ENCODE measurements at regions not wholly inside any gene's neighbourhood (a gene's known extent, or its start where the extent isn't known, plus 50 kb on each side); places are given as distances from the start of the nearest gene placed in this dataset.
"Not testable (repeated sequence)": the region's sequence is repeated elsewhere in the genome, so short reads cannot be mapped to it uniquely, and the experiment has no call there.

DNA sequence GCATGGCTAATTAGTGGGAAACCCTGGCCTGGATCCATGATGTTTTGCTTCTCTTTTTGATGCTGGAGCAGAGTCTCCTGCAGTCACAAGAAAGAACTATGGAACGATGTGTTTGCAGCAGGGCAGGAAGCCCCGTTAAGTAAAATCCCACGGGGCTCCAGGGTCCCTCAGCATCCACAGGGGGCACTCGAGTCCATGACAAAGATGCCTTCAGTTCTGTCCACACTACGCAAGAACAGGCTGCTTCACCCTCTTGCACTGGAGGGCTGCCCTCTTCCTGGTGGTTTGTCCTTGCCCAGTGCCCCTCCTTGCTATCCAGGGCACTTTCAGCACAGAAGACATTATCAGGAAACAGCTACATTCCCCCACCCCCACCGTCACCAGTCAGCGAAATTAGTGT is 196.9 kb downstream of the POTED start:
- not testable (repeated sequence) for DNase-seq

DNA sequence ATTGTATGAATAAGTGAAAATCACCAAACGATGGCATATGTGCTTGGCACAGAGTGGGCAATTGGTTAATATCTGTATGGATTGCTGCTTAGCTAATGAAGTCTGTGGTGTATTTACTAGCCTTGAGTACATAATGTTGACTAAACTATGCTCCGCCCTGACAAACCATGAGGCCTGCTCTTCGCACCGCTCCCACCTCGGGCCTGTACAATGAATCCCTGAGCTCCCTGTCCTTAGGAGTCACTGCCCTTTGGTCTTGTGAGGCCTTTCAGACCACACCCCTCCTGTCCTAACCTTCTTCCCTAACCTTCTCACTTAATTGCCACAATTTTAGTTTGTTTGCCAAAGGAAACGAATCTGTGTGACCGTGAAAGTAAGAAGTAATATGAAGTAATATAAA is 193.2 kb downstream of the POTED start:
- not testable (repeated sequence) for DNase-seq
